ENCODE measurements at regions not wholly inside any gene's neighbourhood (a gene's known extent, or its start where the extent isn't known, plus 50 kb on each side); places are given as distances from the start of the nearest gene placed in this dataset.

DNA sequence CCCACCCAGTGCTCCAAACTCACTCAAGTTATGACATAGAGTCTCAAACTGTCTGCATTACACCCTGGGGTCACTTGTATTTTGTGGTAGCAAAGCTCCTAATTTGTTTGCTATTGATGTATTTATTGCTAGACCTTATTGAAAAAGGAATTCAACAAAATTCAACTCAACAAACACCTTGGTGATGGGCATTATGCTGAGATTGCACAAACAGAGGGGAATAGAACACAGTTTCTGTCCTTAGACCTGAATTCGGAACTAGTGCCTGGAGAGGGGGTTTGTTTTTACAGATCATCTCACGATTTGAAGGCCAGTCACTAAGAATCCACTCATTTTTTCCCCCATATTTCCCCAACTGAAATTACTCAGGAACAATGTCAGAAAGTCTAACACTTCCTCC is 53.5 kb upstream of the MAPK4 start:
- TF ChIP-seq, protein P1, sequence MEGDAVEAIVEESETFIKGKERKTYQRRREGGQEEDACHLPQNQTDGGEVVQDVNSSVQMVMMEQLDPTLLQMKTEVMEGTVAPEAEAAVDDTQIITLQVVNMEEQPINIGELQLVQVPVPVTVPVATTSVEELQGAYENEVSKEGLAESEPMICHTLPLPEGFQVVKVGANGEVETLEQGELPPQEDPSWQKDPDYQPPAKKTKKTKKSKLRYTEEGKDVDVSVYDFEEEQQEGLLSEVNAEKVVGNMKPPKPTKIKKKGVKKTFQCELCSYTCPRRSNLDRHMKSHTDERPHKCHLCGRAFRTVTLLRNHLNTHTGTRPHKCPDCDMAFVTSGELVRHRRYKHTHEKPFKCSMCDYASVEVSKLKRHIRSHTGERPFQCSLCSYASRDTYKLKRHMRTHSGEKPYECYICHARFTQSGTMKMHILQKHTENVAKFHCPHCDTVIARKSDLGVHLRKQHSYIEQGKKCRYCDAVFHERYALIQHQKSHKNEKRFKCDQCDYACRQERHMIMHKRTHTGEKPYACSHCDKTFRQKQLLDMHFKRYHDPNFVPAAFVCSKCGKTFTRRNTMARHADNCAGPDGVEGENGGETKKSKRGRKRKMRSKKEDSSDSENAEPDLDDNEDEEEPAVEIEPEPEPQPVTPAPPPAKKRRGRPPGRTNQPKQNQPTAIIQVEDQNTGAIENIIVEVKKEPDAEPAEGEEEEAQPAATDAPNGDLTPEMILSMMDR (IDR thresholded peaks at IDR 0.05), result no peak
- POLR2A ChIA-PET, result no interaction called here

DNA sequence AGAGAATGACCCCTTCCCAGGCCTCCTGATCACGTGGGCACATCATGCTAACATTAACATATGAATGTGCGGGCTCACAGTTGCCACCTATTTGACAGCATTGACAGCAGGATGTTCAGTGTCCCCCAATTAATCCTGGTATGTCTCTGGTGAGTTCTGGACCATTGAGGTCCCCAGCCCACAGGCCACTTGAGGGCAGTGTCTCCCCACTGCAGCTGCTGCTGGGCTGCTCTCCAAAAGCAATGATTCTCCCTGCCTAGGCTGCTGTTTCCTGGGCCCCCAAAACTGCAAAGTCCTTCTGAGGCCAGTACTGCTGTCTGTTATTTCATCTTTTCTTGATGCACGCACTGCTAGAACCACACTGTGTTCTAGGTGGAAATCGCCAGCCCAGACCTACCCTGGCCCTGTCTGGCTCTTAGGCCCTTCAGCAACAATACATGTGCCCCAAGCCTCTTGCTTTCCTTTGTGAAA is 52.7 kb upstream of the MAPK4 start:
- Histone ChIP-seq H3K4me1 (ENCODE audit: insufficient read depth, low read length) (no peaks in the 10 kb centered on the region), H3K36me3 (ENCODE audit: insufficient read depth, low read length) (no peaks in the 10 kb centered on the region), H3K27me3 (ENCODE audit: control insufficient read depth in 1 of 2, insufficient read depth in 2 of 2, low read length in 2 of 2) (peaks cover 0 to 2% of the 10 kb centered on the region in 2 experiments), H3K27ac (ENCODE audit: low read depth in 1 of 2, low read length in 2 of 2) (no peak overlapping the region), H3K4me3 (ENCODE audit: low read length) (no peak overlapping the region), H3K9me3 (ENCODE audit: control insufficient read depth in 1 of 2, insufficient read depth in 1 of 2, low read length in 2 of 2) (peaks cover 0 to 7% of the 10 kb centered on the region in 2 experiments)
- no peaks in the 10 kb centered on the region for H3K4me1 Mint-ChIP-seq (ENCODE audit: low read depth)
- intact Hi-C loops (cut with DNase I, micrococcal nuclease), result no loop called here
- no peaks in the 10 kb centered on the region for H3K36me3 Mint-ChIP-seq (ENCODE audit: low read depth)
- ATAC-seq (ENCODE audit: poor library complexity) (no peak), DNase-seq (no peak)
- no peak overlapping the region for H3K4me3 Mint-ChIP-seq
- TF ChIP-seq, protein P1 (IDR thresholded peaks at IDR 0.05), result no peak
- ChIA-PET CTCF (no interaction called here), POLR2A (no interaction called here)
- peaks cover 60% of the 10 kb centered on the region for H3K27me3 Mint-ChIP-seq
- no peaks in the 10 kb centered on the region for H3K9me3 Mint-ChIP-seq
- no peak overlapping the region for H3K27ac Mint-ChIP-seq

More for the DNA sequence above, 53.5 kb upstream of the MAPK4 start:
- Histone ChIP-seq H3K4me1 (ENCODE audit: insufficient read depth, low read length) (no peaks in the 10 kb centered on the region), H3K4me3 (ENCODE audit: low read length) (no peak overlapping the region), H3K27ac (ENCODE audit: low read depth in 1 of 2, low read length in 2 of 2) (no peak overlapping the region), H3K36me3 (ENCODE audit: insufficient read depth, low read length) (no peaks in the 10 kb centered on the region), H3K27me3 (ENCODE audit: control insufficient read depth in 1 of 2, insufficient read depth in 2 of 2, low read length in 2 of 2) (peaks cover 0 to 2% of the 10 kb centered on the region in 2 experiments), H3K9me3 (ENCODE audit: control insufficient read depth in 1 of 2, insufficient read depth in 1 of 2, low read length in 2 of 2) (peaks cover 0 to 7% of the 10 kb centered on the region in 2 experiments)
- Mint-ChIP-seq H3K27me3 (peaks cover 59% of the 10 kb centered on the region), H3K36me3 (ENCODE audit: low read depth) (no peaks in the 10 kb centered on the region), H3K4me1 (ENCODE audit: low read depth) (no peaks in the 10 kb centered on the region), H3K9me3 (no peaks in the 10 kb centered on the region), H3K4me3 (no peak overlapping the region), H3K27ac (no peak overlapping the region)
- intact Hi-C loops (cut with DNase I, micrococcal nuclease), result no loop called here
- CTCF ChIA-PET, result no interaction called here
- ATAC-seq (ENCODE audit: poor library complexity), result no peak
- no peak for DNase-seq

DNA sequence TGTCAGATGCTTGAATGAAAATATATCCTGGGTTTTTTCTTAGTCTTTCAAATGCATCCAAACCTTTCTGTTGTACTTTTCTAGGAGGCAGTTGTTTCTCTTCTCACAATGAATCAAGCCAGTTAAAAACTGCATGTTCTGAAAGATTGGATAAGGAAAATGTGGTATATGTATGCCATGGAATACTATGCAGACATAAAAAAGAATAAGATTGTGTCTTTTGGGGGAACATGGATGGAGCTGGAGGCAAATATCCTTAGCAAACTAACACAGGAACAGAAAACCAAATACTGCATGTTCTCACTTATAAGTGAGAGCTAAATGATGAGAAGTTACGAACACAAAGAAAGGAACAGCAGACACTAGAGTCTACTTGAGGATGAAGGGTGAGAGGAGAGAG is 51.7 kb upstream of the MAPK4 start:
- Histone ChIP-seq H3K4me3 (ENCODE audit: low read length) (no peak overlapping the region), H3K27ac (ENCODE audit: low read depth in 1 of 2, low read length in 2 of 2) (no peak overlapping the region), H3K4me1 (ENCODE audit: insufficient read depth, low read length) (no peaks in the 10 kb centered on the region), H3K27me3 (ENCODE audit: control insufficient read depth in 1 of 2, insufficient read depth in 2 of 2, low read length in 2 of 2) (peaks cover 0 to 2% of the 10 kb centered on the region in 2 experiments), H3K36me3 (ENCODE audit: insufficient read depth, low read length) (no peaks in the 10 kb centered on the region), H3K9me3 (ENCODE audit: control insufficient read depth in 1 of 2, insufficient read depth in 1 of 2, low read length in 2 of 2) (peaks cover 0 to 4% of the 10 kb centered on the region in 2 experiments)
- Mint-ChIP-seq H3K4me3 (no peak overlapping the region), H3K4me1 (ENCODE audit: low read depth) (no peaks in the 10 kb centered on the region), H3K27ac (no peak overlapping the region), H3K36me3 (ENCODE audit: low read depth) (no peaks in the 10 kb centered on the region), H3K27me3 (peaks cover 63% of the 10 kb centered on the region), H3K9me3 (no peaks in the 10 kb centered on the region)
- intact Hi-C loops (cut with DNase I, micrococcal nuclease), result no loop called here
- ChIA-PET CTCF (no interaction called here), POLR2A (no interaction called here)
- TF ChIP-seq, protein P1 (IDR thresholded peaks at IDR 0.05), result no peak
- DNase-seq, result no peak
- ATAC-seq (ENCODE audit: poor library complexity), result no peak
